H9 (cell line): ENCODE measurements at regions not wholly inside any gene's neighbourhood (a gene's known extent, or its start where the extent isn't known, plus 50 kb on each side); places are given as distances from the start of the nearest gene placed in this dataset.

ENCODE experiments used
- DNase-seq: peaks from one replicate; pipeline ENCODE4 v3.0.0-alpha.2; 2017
- H2AFZ ChIP-seq: one replicate; pipeline ENCODE4 v1.6.1; 2013; ENCODE audit warnings: mild to moderate bottlenecking, low read length, control low read depth, moderate library complexity
- H2AK5ac ChIP-seq: 2 replicates; pipeline ENCODE4 v1.6.1; 2013; ENCODE audit warnings: low read length, control low read depth, mixed read lengths; ENCODE audit not compliant: insufficient read length
- H2BK120ac ChIP-seq: one replicate; pipeline ENCODE4 v1.6.1; 2013; ENCODE audit warnings: low read depth, mild to moderate bottlenecking, low read length, control low read depth, inconsistent platforms; ENCODE audit not compliant: poor library complexity, severe bottlenecking
- H2BK12ac ChIP-seq: 2 replicates; pipeline ENCODE4 v1.6.1; 2013; ENCODE audit warnings: low read length, control low read depth, mixed read lengths, low read depth; ENCODE audit not compliant: insufficient read length
- H2BK15ac ChIP-seq: 2 replicates; pipeline ENCODE4 v1.6.1; 2013; ENCODE audit warnings: low read depth, low read length, control low read depth
- H2BK20ac ChIP-seq: one replicate; pipeline ENCODE4 v1.6.1; 2013; ENCODE audit warnings: low read depth, mild to moderate bottlenecking, low read length, control low read depth, inconsistent platforms; ENCODE audit not compliant: poor library complexity, severe bottlenecking
- H2BK5ac ChIP-seq: 2 replicates; pipeline ENCODE4 v1.6.1; 2013; ENCODE audit warnings: low read length, control low read depth, mixed read lengths; ENCODE audit not compliant: insufficient read length
- H3K14ac ChIP-seq: 2 replicates; pipeline ENCODE4 v1.6.1; 2013; ENCODE audit warnings: low read length, control low read depth; ENCODE audit not compliant: insufficient read depth
- H3K18ac ChIP-seq: 2 replicates; pipeline ENCODE4 v1.6.1; 2013; ENCODE audit warnings: low read depth, mild to moderate bottlenecking, mixed read lengths, low read length, control low read depth; ENCODE audit not compliant: insufficient read length
- H3K23ac ChIP-seq: 2 replicates; pipeline ENCODE4 v1.6.1; 2013; ENCODE audit warnings: low read length, control low read depth, mixed read lengths, low read depth; ENCODE audit not compliant: insufficient read length
- H3K23me2 ChIP-seq: 2 replicates; pipeline ENCODE4 v1.6.1; 2013; ENCODE audit warnings: low read depth, mild to moderate bottlenecking, mixed read lengths, low read length, control low read depth; ENCODE audit not compliant: insufficient read length, poor library complexity, severe bottlenecking
- H3K27ac ChIP-seq: 2 replicates; pipeline ENCODE4 v1.5.1; 2013; ENCODE audit warnings: low read length, control low read depth, mixed read lengths, low read depth; ENCODE audit not compliant: insufficient read length
- H3K27me3 ChIP-seq: 2 replicates; pipeline ENCODE4 v1.6.1; 2013; ENCODE audit warnings: low read length, control low read depth, inconsistent platforms; ENCODE audit not compliant: insufficient read depth
- H3K4ac ChIP-seq: 2 replicates; pipeline ENCODE4 v1.6.1; 2013; ENCODE audit warnings: low read depth, mild to moderate bottlenecking, control low read depth, inconsistent platforms, low read length, moderate library complexity
- H3K4me1 ChIP-seq: 2 replicates; pipeline ENCODE4 v1.6.1; 2013; ENCODE audit warnings: low read length, control low read depth, inconsistent platforms; ENCODE audit not compliant: insufficient read depth
- H3K4me2 ChIP-seq: 2 replicates; pipeline ENCODE4 v1.6.1; 2013; ENCODE audit warnings: low read length, control low read depth, mixed read lengths; ENCODE audit not compliant: insufficient read length, insufficient read depth
- H3K56ac ChIP-seq: 2 replicates; pipeline ENCODE4 v1.6.1; 2013; ENCODE audit warnings: low read depth, mild to moderate bottlenecking, mixed read lengths, low read length, control low read depth; ENCODE audit not compliant: insufficient read length
- H3K79me1 ChIP-seq: 2 replicates; pipeline ENCODE4 v1.6.1; 2013; ENCODE audit warnings: low read depth, mild to moderate bottlenecking, moderate library complexity, low read length, control low read depth, inconsistent platforms; ENCODE audit not compliant: insufficient read depth, poor library complexity, severe bottlenecking
- H3K79me2 ChIP-seq: 2 replicates; pipeline ENCODE4 v1.6.1; 2013; ENCODE audit warnings: low read length, control low read depth, inconsistent platforms; ENCODE audit not compliant: insufficient read depth
- H3K9ac ChIP-seq: 2 replicates; pipeline ENCODE4 v1.6.1; 2013; ENCODE audit warnings: low read length, control low read depth, mixed read lengths; ENCODE audit not compliant: insufficient read length; ENCODE audit errors: extremely low read depth
- H3K9me3 ChIP-seq: one replicate; pipeline ENCODE4 v1.6.1; 2013; ENCODE audit warnings: low read depth, low read length, inconsistent platforms; ENCODE audit not compliant: control insufficient read depth
- H3T11ph ChIP-seq: one replicate; pipeline ENCODE4 v1.6.1; 2013; ENCODE audit warnings: mild to moderate bottlenecking, low read length, control low read depth, inconsistent platforms
- H4K20me1 ChIP-seq: one replicate; pipeline ENCODE4 v1.6.1; 2013; ENCODE audit not compliant: control insufficient read depth, insufficient read length, insufficient read depth
- H4K5ac ChIP-seq: 2 replicates; pipeline ENCODE4 v1.6.1; 2013; ENCODE audit warnings: low read depth, mild to moderate bottlenecking, mixed read lengths, low read length, control low read depth; ENCODE audit not compliant: insufficient read length
- H4K8ac ChIP-seq: replicated peaks from 2 replicates; pipeline ENCODE4 v1.6.1; 2013; ENCODE audit warnings: low read length, control low read depth, mixed read lengths, low read depth; ENCODE audit not compliant: insufficient read length
- H4K91ac ChIP-seq: 2 replicates; pipeline ENCODE4 v1.6.1; 2013; ENCODE audit warnings: low read depth, mild to moderate bottlenecking, moderate library complexity, mixed read lengths, low read length, control low read depth; ENCODE audit not compliant: insufficient read length
- H3K27ac Mint-ChIP-seq, 3 experiments: 2 replicates in 2 of 3; 3 replicates in 1 of 3; pipeline ENCODE4 v1.8.0; 2020 to 2021; ENCODE audit warnings: mixed read lengths in 3 of 3, mild to moderate bottlenecking in 1 of 3, moderate library complexity in 1 of 3
- H3K27me3 Mint-ChIP-seq: 2 replicates; pipeline ENCODE4 v1.8.0; 2021; ENCODE audit warnings: low read depth, mild to moderate bottlenecking, moderate library complexity, mixed read lengths
- H3K36me3 Mint-ChIP-seq, 3 experiments: 2 replicates in 2 of 3; 3 replicates in 1 of 3; pipeline ENCODE4 v1.8.0; 2020 to 2021; ENCODE audit warnings: low read depth in 3 of 3, mixed read lengths in 3 of 3; ENCODE audit not compliant: insufficient read depth in 1 of 3
- H3K4me1 Mint-ChIP-seq, 2 experiments: 2 replicates each; pipeline ENCODE4 v1.8.0; 2020; ENCODE audit warnings: mixed read lengths in 2 of 2
- H3K4me3 Mint-ChIP-seq, 2 experiments: 2 replicates in 1 of 2; 3 replicates in 1 of 2; pipeline ENCODE4 v1.8.0; 2020 to 2021; ENCODE audit warnings: mild to moderate bottlenecking in 2 of 2, mixed read lengths in 2 of 2, moderate library complexity in 1 of 2
- H3K9me3 Mint-ChIP-seq, 2 experiments: 2 replicates in 1 of 2; 3 replicates in 1 of 2; pipeline ENCODE4 v1.8.0; 2020; ENCODE audit warnings: mild to moderate bottlenecking in 2 of 2, mixed read lengths in 2 of 2, moderate library complexity in 1 of 2
- WGBS: extraction: QIAGEN DNeasy Blood & Tissue Kit; methylation state at CpG from one replicate; pipeline ENCODE4 v1.1.7; 2013; ENCODE audit warnings: missing lambda C conversion rate, low lambda C conversion rate, mixed read lengths; ENCODE audit not compliant: insufficient read length; ENCODE audit errors: extremely low coverage; 5-methylcytosine and 5-hydroxymethylcytosine counted together
- TF ChIP-seq, protein P1 (sequence below): fragments of 200-600 bp; sonication (generic); conservative IDR thresholded peaks from 3 replicates; pipeline ENCODE4 v1.8.0; 2021; ENCODE audit warnings: antibody characterized with exemption, mild to moderate bottlenecking

DNA sequence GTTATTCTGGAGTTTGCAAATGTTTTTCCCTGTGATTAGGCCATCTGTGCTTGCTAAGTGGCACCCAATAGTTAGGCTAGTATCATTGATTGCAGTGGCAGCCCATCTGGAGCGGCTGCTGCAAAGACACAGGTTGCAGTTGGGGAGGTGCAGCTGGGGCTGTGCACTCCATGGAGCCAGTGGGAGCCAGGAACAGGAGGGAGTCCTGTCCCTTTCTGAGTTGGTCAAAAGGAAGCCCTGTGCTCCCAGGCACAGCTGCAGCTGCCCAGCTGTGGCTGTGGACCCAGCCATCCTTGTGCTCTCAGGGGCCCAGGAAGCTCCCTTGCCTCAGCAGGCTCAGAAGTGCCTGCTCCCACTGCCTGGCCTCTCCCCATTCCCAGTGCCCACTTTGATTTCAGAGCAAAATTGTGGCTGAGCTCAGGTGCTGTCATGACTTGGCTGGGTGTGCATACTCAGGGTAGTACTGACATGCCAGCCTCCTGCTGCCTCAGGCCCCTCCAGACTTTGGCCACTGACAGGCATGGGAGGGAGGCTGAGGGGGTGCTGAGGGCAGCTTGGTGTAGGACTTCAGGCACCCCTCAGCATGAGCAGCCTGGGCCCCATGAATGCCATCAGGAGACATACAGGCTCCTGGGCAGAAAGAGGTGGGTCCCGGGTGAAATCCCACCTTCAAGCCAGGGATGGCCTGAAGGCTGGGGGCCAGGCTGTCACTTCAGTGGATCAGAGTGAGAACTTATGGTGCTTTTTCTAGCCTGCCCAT is 270.6 kb downstream of the PCDH20 start:
- no peak for DNase-seq
- H3K9me3 Mint-ChIP-seq, result peaks cover 2 to 3% of the 10 kb centered on the region in 2 experiments; a peak in 3 of 5 replicates
- H3K27ac Mint-ChIP-seq, result no peak overlapping the region; a peak in 1 of 7 replicates
- TF ChIP-seq, protein P1, sequence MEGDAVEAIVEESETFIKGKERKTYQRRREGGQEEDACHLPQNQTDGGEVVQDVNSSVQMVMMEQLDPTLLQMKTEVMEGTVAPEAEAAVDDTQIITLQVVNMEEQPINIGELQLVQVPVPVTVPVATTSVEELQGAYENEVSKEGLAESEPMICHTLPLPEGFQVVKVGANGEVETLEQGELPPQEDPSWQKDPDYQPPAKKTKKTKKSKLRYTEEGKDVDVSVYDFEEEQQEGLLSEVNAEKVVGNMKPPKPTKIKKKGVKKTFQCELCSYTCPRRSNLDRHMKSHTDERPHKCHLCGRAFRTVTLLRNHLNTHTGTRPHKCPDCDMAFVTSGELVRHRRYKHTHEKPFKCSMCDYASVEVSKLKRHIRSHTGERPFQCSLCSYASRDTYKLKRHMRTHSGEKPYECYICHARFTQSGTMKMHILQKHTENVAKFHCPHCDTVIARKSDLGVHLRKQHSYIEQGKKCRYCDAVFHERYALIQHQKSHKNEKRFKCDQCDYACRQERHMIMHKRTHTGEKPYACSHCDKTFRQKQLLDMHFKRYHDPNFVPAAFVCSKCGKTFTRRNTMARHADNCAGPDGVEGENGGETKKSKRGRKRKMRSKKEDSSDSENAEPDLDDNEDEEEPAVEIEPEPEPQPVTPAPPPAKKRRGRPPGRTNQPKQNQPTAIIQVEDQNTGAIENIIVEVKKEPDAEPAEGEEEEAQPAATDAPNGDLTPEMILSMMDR, result no peak
- Histone ChIP-seq H3T11ph (no peak overlapping the region), H4K5ac (no peak overlapping the region), H2BK120ac (no peak overlapping the region), H4K8ac (no peak overlapping the region), H2BK5ac (no peak overlapping the region), H3K4me2 (no peak overlapping the region), H3K9ac (no peak overlapping the region), H3K4me1 (no peaks in the 10 kb centered on the region), H3K4ac (no peak overlapping the region), H3K18ac (no peak overlapping the region), H3K14ac (no peak overlapping the region; the same call in 1 of the 2 replicates), H3K23ac (no peak overlapping the region), H2BK15ac (no peak overlapping the region), H3K27ac (no peak overlapping the region), H2BK12ac (no peak overlapping the region), H2AFZ (no peak overlapping the region), H4K91ac (no peak overlapping the region), H3K27me3 (no peaks in the 10 kb centered on the region), H2AK5ac (no peak overlapping the region), H3K79me2 (no peaks in the 10 kb centered on the region), H2BK20ac (no peak overlapping the region), H3K23me2 (no peaks in the 10 kb centered on the region), H3K79me1 (no peaks in the 10 kb centered on the region), H4K20me1 (no peaks in the 10 kb centered on the region), H3K9me3 (no peaks in the 10 kb centered on the region), H3K56ac (no peak overlapping the region)
- WGBS, result no CpG with 5 or more reads among the region's 2 CpGs
- peaks cover 10 to 11% of the 10 kb centered on the region in 2 experiments for H3K4me1 Mint-ChIP-seq
- H3K36me3 Mint-ChIP-seq, result peaks cover 0 to 4% (median 4%) of the 10 kb centered on the region in 3 experiments; a peak in 3 of 7 replicates
- no peak overlapping the region for H3K4me3 Mint-ChIP-seq
- H3K27me3 Mint-ChIP-seq, result no peaks in the 10 kb centered on the region
